Neural cell (in vitro differentiated cells): ENCODE measurements at regions not wholly inside any gene's neighbourhood (a gene's known extent, or its start where the extent isn't known, plus 50 kb on each side); places are given as distances from the start of the nearest gene placed in this dataset.

Experiments used
- CTCF ChIP-seq: fragments of 450-650 bp; IDR thresholded peaks from 2 replicates; pipeline ENCODE4 v1.5.1; 2014; ENCODE audit warnings: antibody characterized with exemption, mild to moderate bottlenecking, moderate library complexity; ENCODE audit not compliant: poor library complexity, severe bottlenecking
- POLR2AphosphoS5 ChIP-seq: IDR thresholded peaks from 2 replicates; pipeline ENCODE4 v1.6.1; 2012
- REST ChIP-seq: IDR thresholded peaks from 2 replicates; pipeline ENCODE4 v1.6.1; 2012; ENCODE audit warnings: borderline replicate concordance
- SMC3 ChIP-seq: fragments of 450-650 bp; conservative IDR thresholded peaks from 2 replicates; pipeline ENCODE4 v1.6.1; 2014; ENCODE audit warnings: antibody characterized with exemption, mild to moderate bottlenecking, moderate library complexity; ENCODE audit not compliant: poor library complexity
- TAF1 ChIP-seq: IDR thresholded peaks from 2 replicates; pipeline ENCODE4 v1.6.1; 2012; ENCODE audit warnings: low read depth

DNA sequence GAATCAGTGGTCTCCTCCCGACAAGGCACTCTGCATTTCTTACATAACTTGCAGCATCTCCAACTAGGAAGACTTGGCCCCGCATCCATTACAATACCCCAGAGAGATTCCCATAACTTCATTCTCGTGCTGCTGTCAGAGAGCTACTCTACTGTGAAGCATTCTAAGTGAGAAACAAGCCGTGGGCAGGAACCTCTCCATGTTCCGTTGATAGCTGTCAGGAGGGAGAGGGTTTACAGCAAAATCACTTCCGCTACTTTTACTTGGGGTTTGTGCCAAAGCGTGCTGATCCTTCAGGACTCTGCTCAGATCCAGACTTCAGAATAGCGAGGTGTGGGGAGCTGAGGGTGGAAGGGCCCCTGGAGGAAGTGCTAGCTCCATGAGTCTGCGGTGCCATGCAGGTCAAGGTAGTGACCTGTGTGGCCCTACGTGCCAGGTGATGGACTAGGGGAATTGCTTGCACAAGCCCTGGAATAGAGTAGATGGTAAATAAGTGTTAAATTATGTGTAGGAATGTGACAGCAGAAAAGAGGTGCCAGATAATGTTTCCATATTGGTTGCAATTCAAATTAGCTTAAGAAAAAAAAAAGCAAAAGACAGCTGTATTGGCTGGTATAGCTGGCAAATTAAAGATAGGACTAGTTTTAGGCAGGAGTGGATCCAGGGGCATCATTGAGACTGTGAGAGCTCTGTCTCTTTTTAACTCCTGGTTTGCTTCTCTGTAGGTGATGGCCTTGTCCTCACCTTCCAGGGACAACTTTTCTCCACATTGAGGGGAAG lies 358.5 kb upstream of the ERCC4 start:
- TF ChIP-seq POLR2AphosphoS5 (no peak), CTCF (no peak), TAF1 (no peak), REST (no peak), SMC3 (no peak)
